Aorta (tissue), 5 donors: ENCODE measurements at regions not wholly inside any gene's neighbourhood (a gene's known extent, or its start where the extent isn't known, plus 50 kb on each side); places are given as distances from the start of the nearest gene placed in this dataset.
"Not testable (repeated sequence)": the region's sequence is repeated elsewhere in the genome, so short reads cannot be mapped to it uniquely, and the experiment has no call there.

Experiments
- ATAC-seq: fragments of 200-7000 bp; cut with Tn5 transposase; one replicate; pipeline ENCODE4 v1.9.1; 2022; ENCODE audit warnings: moderate library complexity; ENCODE audit not compliant: low FRiP score
- DNase-seq, 2 donors: peaks; one replicate each; pipeline ENCODE4 v3.0.0-alpha.2; 2020
- H3K27ac ChIP-seq, 2 donors: one replicate each; pipeline ENCODE4 v1.5.1; 2013; ENCODE audit warnings: low read length in 2 of 2, mild to moderate bottlenecking in 2 of 2, moderate library complexity in 2 of 2, control low read depth in 1 of 2, inconsistent platforms in 1 of 2, low read depth in 1 of 2
- H3K27me3 ChIP-seq, 2 donors: one replicate each; pipeline ENCODE4 v1.6.1; 2013; ENCODE audit warnings: control low read depth in 1 of 2, low read length in 1 of 2, mild to moderate bottlenecking in 1 of 2, moderate library complexity in 1 of 2; ENCODE audit not compliant: insufficient read depth in 2 of 2, control insufficient read depth in 1 of 2
- H3K36me3 ChIP-seq, 2 donors: one replicate each; pipeline ENCODE4 v1.6.1; 2013; ENCODE audit warnings: control low read depth in 1 of 2, low read length in 1 of 2, mild to moderate bottlenecking in 1 of 2; ENCODE audit not compliant: insufficient read depth in 2 of 2, control insufficient read depth in 1 of 2
- H3K4me1 ChIP-seq, 2 donors: one replicate each; pipeline ENCODE4 v1.6.1; 2013; ENCODE audit warnings: low read length in 2 of 2, control low read depth in 1 of 2, mild to moderate bottlenecking in 1 of 2, moderate library complexity in 1 of 2; ENCODE audit not compliant: insufficient read depth in 2 of 2, control insufficient read depth in 1 of 2
- H3K4me3 ChIP-seq, 2 donors: one replicate each; pipeline ENCODE4 v1.5.1; 2013; ENCODE audit warnings: low read length in 2 of 2, control low read depth in 1 of 2, mild to moderate bottlenecking in 1 of 2
- H3K9me3 ChIP-seq: one replicate; pipeline ENCODE4 v1.6.1; 2013; ENCODE audit warnings: mild to moderate bottlenecking, low read length; ENCODE audit not compliant: control insufficient read depth
- WGBS, 2 donors: extraction: QIAGEN DNeasy Blood & Tissue Kit; methylation state at CpG; one replicate each; pipeline ENCODE4 v1.1.7; 2013; 5-methylcytosine and 5-hydroxymethylcytosine counted together
- intact Hi-C, 2 donors: fragments of 100-400 bp; cut with DNase I; formaldehyde crosslinking; loops; one replicate each; pipeline versions ENCODE4 v1.14.2 to v1.15.0; 2022
- donor health status: healthy with polysubstance abuse.
- donor health status: Bipolar disorder and iron deficiency.
- donor health status: DM: no; HTN: no; CAD: no.
- donor health status: DM: no; HTN: no; CAD: no.
- donor health status: DM: yes; HTN: yes; CAD: no.

DNA sequence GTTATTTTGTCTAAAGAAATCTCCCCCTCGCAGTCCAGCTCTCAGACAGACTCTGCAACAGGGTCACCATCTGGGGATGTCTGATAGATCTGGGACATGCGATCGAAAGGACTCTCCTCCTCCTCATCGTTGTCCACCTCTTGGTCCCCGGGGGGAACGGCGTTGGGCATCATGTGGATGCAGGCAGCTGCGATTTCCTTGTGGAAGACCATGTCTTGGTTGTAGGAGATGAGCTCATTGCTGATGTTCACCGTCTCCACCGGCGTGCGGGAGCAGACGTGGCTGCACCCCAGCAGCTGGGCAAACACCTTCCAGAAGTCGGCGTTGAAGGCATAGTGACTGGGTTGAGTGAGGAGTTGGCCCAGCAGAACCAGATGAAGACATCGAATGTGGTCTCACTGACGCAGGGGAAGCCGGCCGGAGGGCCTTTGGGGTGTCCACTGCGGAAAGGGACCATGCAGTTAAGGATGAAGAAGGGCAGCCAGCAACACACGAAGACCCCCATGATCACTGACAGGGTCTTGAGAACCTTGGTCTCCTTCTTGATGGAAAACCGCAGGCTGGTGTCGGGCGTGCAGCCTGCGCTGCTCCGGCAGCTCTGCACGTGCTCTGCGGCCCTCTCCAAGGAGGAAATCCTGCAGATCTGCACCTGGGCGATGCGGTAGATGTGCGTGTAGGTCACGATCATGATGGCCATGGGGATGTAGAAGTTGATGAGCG lies 918.9 kb downstream of the RPIA start:
- H3K4me3 ChIP-seq, H3K36me3 ChIP-seq, intact Hi-C loops, ATAC-seq, H3K9me3 ChIP-seq, H3K4me1 ChIP-seq, H3K27me3 ChIP-seq, H3K27ac ChIP-seq: not testable (repeated sequence)
- DNase-seq: peak in 1 of 2 donors; percentile 65
- WGBS, 2 donors: 92 to 93% methylated on average over 33 of the region's 33 CpGs

DNA sequence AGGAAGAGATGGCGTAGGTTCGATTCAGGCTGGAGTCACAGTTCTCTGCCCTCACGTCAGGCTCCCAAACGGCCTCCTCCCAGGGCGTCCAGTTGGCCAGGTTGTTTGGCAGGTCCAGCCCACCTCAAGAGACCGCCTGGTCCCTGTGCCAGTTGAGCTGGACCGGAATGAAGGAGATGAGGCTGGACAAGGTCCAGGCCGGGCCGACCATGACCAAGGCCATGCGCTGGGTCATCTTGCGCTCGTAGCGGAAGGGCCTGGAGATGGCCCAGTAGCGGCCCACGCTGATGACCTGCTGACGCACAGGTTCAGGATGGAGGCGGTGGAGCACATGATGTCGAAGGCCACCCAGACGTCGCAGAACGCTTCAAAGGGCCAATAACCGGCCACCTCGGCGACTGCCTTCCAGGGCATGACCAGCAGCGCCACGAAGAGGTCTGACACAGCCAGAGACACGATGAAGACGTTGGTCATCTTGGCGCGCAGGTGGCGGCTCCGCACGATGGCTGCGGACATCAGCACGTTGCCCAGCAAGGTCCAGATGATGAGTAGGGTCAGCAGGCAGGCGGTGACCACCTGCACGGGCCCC lies 919.5 kb downstream of the RPIA start:
- DNase-seq: peak in 1 of 2 donors; percentile 74
- ATAC-seq, H3K27me3 ChIP-seq, H3K9me3 ChIP-seq, H3K4me1 ChIP-seq, H3K4me3 ChIP-seq, H3K27ac ChIP-seq, H3K36me3 ChIP-seq, intact Hi-C loops: not testable (repeated sequence)
- WGBS, 2 donors: 73 to 74% methylated on average over 37 of the region's 37 CpGs

DNA sequence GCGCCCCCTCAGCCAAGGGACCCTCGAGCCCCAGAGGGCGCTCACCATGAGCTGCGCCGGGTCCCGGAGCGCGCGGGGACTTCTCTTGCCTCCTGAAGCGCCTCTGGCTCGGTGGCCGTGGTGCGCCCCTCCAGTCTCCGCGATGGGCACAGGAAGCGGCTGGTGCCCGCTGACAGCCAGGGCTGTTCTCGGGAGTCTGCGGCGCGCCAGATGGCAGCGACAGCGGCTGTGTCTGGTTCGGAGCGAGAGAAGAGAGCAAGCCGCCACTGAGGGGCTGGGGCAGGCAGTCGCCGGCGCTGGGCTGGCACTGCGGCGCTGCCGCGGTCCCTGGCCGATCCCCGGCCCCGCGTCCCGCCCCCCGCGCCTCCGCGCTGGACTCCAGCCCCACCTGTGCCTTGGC lies 920.2 kb downstream of the RPIA start:
- H3K36me3 ChIP-seq, H3K27ac ChIP-seq, H3K9me3 ChIP-seq, H3K4me3 ChIP-seq, ATAC-seq, H3K4me1 ChIP-seq, H3K27me3 ChIP-seq, DNase-seq, intact Hi-C loops: not testable (repeated sequence)
- WGBS, 2 donors: 1 to 3% methylated on average over 38 to 42 of the region's 42 CpGs

DNA sequence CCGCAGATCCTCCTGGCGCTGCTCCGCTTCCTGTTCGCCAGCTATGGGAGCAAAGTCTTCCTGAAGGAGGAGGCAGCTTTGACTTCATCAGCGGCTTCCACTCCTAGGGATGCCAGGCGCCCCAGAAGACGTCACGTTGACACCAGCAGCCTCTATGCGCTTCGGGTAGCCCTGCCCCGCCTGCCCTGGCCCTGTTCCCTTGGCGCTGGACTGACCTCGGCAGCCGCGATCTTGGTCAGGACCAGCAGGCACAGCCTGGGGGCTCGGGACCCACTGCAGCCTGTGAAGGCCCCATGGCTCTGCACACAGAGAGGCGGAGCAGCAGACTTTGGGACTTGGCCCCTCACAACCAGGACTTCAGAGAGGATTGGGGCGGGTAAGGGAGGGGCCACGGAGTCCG lies 957.8 kb downstream of the RPIA start:
- WGBS, 2 donors: 26 to 30% methylated on average over 8 to 13 of the region's 20 CpGs
- H3K4me1 ChIP-seq, H3K4me3 ChIP-seq, ATAC-seq, DNase-seq, H3K27ac ChIP-seq, H3K27me3 ChIP-seq, H3K9me3 ChIP-seq, intact Hi-C loops, H3K36me3 ChIP-seq: not testable (repeated sequence)

DNA sequence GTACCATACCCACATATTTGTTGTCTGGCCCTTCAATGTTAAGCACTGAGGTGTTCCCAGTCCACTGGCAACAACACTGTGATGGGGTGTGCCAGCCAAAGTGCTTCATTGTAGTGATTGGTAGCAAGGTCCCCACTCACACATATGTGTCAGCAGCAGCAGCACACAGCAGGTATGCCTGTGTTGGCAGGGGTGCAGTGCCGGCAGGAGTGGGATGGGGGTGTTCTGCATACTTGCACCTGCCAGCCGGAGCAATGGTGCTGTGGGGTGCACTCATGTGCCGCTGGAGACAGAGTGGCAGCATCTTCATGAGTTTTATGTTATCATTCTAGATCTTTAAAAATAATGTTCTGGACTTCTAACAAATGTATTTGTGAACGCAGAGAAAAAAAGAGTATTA lies 987.8 kb downstream of the RPIA start:
- ATAC-seq, intact Hi-C loops, H3K36me3 ChIP-seq, H3K9me3 ChIP-seq, DNase-seq, H3K4me3 ChIP-seq, H3K27ac ChIP-seq, H3K27me3 ChIP-seq, H3K4me1 ChIP-seq: not testable (repeated sequence)
- WGBS, 2 donors: 80 to 84% methylated on average over 4 of the region's 4 CpGs
